ENCODE measurements at regions not wholly inside any gene's neighbourhood (a gene's known extent, or its start where the extent isn't known, plus 50 kb on each side); places are given as distances from the start of the nearest gene placed in this dataset.

- intact Hi-C loops (cut with micrococcal nuclease), result loop anchor here (10.0 kb wide), 1 partner anchor 628 kb away; no protein-coding TSS in a partner anchor
- H3K36me3 ChIP-seq (ENCODE audit: control insufficient read depth in 1 of 2, insufficient read depth in 2 of 2, low read length in 2 of 2), result no peaks in the 10 kb centered on the region
- no peaks in the 10 kb centered on the region for H3K79me2 ChIP-seq (ENCODE audit: insufficient read depth, low read length)
- ChIA-PET CTCF (interaction anchor here (0.8 to 3.4 kb wide), 3 partner anchors 12 to 269 kb away, joined by 3 to 12 read pairs (median 4); no protein-coding TSS in a partner anchor), POLR2A (interaction anchor here (2.0 kb wide), 1 partner anchor 12 kb away, joined by 9 read pairs; no protein-coding TSS in a partner anchor), RAD21 (ENCODE audit: low non-redundant PET in 1 of 2, low total read pairs in 2 of 2, uncharacterized antibody in 2 of 2, unreplicated experiment in 2 of 2) (no interaction called here)
- H3K27ac ChIP-seq (ENCODE audit: low read depth, low read length), result no peak overlapping the region
- no peak overlapping the region for H3K4me2 ChIP-seq (ENCODE audit: low read length)
- H3K27me3 ChIP-seq (ENCODE audit: insufficient read depth, low read length), result no peaks in the 10 kb centered on the region
- no TSS peak for BruUV-seq (replicated peaks)
- DNase-seq (ENCODE audit: low read depth, low spot score) (no peak), ATAC-seq (no peak)
- no peaks in the 10 kb centered on the region for H3K9me2 ChIP-seq (ENCODE audit: insufficient read depth)
- no peak overlapping the region for H2AFZ ChIP-seq (ENCODE audit: low read depth, low read length, poor library complexity, severe bottlenecking)
- no peaks in the 10 kb centered on the region for H4K20me1 ChIP-seq (ENCODE audit: insufficient read depth)
- H3K9me3 ChIP-seq (ENCODE audit: control insufficient read depth in 1 of 2, insufficient read depth in 1 of 2, low read depth in 1 of 2, low read length in 2 of 2), result peaks cover 0 to under 1% of the 10 kb centered on the region in 2 experiments; a peak in 1 of 4 replicates
- TF ChIP-seq EZH2 (IDR thresholded peaks at IDR 0.05), result no peak
- no peaks in the 10 kb centered on the region for H3K4me1 ChIP-seq (ENCODE audit: control insufficient read depth in 1 of 2, insufficient read depth in 2 of 2, low read length in 2 of 2)
- no peak overlapping the region for H3K9ac ChIP-seq (ENCODE audit: low read length)
- no peak overlapping the region for H3K4me3 ChIP-seq (replicated peaks in 1 of 2; ENCODE audit: low read depth in 1 of 2, low read length in 2 of 2)
Observed at GRCh38 chr2:121087117-121087516, 197.9 kb downstream of the TFCP2L1 start.

- Histone ChIP-seq H3K36me3 (ENCODE audit: control insufficient read depth in 1 of 2, insufficient read depth in 2 of 2, low read length in 2 of 2) (no peaks in the 10 kb centered on the region), H4K20me1 (ENCODE audit: insufficient read depth) (no peaks in the 10 kb centered on the region), H3K79me2 (ENCODE audit: insufficient read depth, low read length) (no peaks in the 10 kb centered on the region), H3K27me3 (ENCODE audit: insufficient read depth, low read length) (no peaks in the 10 kb centered on the region), H3K27ac (ENCODE audit: low read depth, low read length) (no peak overlapping the region), H3K9me2 (ENCODE audit: insufficient read depth) (no peaks in the 10 kb centered on the region), H3K4me2 (ENCODE audit: low read length) (no peak overlapping the region), H3K9ac (ENCODE audit: low read length) (no peak overlapping the region), H3K4me1 (ENCODE audit: control insufficient read depth in 1 of 2, insufficient read depth in 2 of 2, low read length in 2 of 2) (no peaks in the 10 kb centered on the region), H2AFZ (ENCODE audit: low read depth, low read length, poor library complexity, severe bottlenecking) (no peak overlapping the region), H3K9me3 (ENCODE audit: control insufficient read depth in 1 of 2, insufficient read depth in 1 of 2, low read depth in 1 of 2, low read length in 2 of 2) (peaks cover 0 to 4% of the 10 kb centered on the region in 2 experiments; a peak in 1 of 4 replicates), H3K4me3 (replicated peaks in 1 of 2; ENCODE audit: low read depth in 1 of 2, low read length in 2 of 2) (no peak overlapping the region)
- no peak for TF ChIP-seq SIN3A (IDR thresholded peaks at IDR 0.05; ENCODE audit: low read depth)
- TF ChIP-seq ZFX (IDR thresholded peaks at IDR 0.05), result no peak
- TF ChIP-seq EGR1 (IDR thresholded peaks at IDR 0.05; ENCODE audit: low read depth), result no peak
- no peak for TF ChIP-seq ZBTB33 (IDR thresholded peaks at IDR 0.05; ENCODE audit: extremely low read depth, insufficient replicate concordance, low read length)
- TF ChIP-seq JUND (IDR thresholded peaks at IDR 0.05), result no peak
- TF ChIP-seq ZNF274 (IDR thresholded peaks at IDR 0.05; ENCODE audit: low read depth, low read length), result no peak
- no peak for TF ChIP-seq YY1 (IDR thresholded peaks at IDR 0.05; ENCODE audit: extremely low read depth, insufficient replicate concordance, low read depth, low read length)
- TF ChIP-seq CEBPB (IDR thresholded peaks at IDR 0.05; ENCODE audit: low read depth), result no peak
- TF ChIP-seq EZH2phosphoT487 (IDR thresholded peaks at IDR 0.05; ENCODE audit: borderline replicate concordance), result no peak
- TF ChIP-seq EZH2 (IDR thresholded peaks at IDR 0.05), result no peak
- no peak for TF ChIP-seq RAD21 (IDR thresholded peaks at IDR 0.05; ENCODE audit: low read depth)
- no peak for ATAC-seq
- ChIA-PET POLR2A (interaction anchor here (2.0 kb wide), 1 partner anchor 14 kb away, joined by 9 read pairs; no protein-coding TSS in a partner anchor), CTCF (interaction anchor here (0.9 to 3.4 kb wide), 3 partner anchors 9 to 264 kb away, joined by 3 to 12 read pairs (median 4); no protein-coding TSS in a partner anchor), RAD21 (ENCODE audit: low non-redundant PET in 1 of 2, low total read pairs in 2 of 2, uncharacterized antibody in 2 of 2, unreplicated experiment in 2 of 2) (no interaction called here)
- DNase-seq (ENCODE audit: low read depth, low spot score), result no peak
- BruUV-seq (replicated peaks), result no TSS peak
- intact Hi-C loops (cut with micrococcal nuclease), result loop anchor here (10.0 kb wide), 1 partner anchor 626 kb away; no protein-coding TSS in a partner anchor
Observed at GRCh38 chr2:121088251-121089165, 196.5 kb downstream of the TFCP2L1 start.
